ENCODE measurements at regions not wholly inside any gene's neighbourhood (a gene's known extent, or its start where the extent isn't known, plus 50 kb on each side); places are given as distances from the start of the nearest gene placed in this dataset.

DNA sequence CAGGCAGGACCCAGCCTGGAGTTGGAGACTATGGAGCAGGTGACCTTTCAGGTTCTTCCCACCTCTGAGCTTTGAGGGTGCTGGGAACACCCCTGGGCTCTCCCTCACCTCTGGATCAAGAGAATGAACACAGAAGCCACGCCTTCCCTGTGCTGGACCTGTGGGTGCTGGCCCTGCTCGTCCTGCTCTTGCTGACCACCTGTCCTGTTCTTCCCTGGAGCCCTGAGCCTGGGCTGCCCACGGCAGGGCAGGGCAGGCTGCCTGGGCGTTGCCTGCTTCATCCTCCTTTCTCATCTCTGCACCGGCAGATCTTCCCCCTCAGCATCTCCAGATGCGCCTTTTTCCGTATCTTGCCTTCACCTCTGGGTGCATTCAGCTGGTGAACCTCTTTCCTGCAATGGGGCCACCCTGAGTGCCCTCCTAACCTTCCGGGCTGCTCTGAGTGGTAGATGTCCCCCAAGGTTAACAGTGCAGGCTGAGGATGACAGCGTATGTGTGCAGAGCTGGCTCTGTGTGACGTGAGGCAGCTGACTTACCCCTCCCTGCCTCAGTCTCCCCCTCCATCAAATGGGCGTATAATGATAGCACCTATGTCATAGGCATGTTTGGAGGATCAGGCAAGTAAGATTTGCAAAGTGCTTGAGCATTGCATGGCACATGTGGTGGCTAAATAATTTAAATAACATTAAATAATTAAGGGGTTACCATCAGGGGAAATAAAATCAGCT, 225.8 kb upstream of the CIBAR2 start:
- Histone ChIP-seq H3K27me3 (ENCODE audit: control insufficient read depth in 1 of 2, insufficient read depth in 2 of 2, low read length in 2 of 2) (no peaks in the 10 kb centered on the region), H3K9ac (ENCODE audit: low read length) (no peak overlapping the region), H3K9me3 (ENCODE audit: low read length) (no peaks in the 10 kb centered on the region), H3K4me1 (ENCODE audit: insufficient read depth, low read length) (no peaks in the 10 kb centered on the region), H3K36me3 (ENCODE audit: insufficient read depth, low read length) (no peaks in the 10 kb centered on the region), H3K4me3 (ENCODE audit: low read depth in 1 of 2, low read length in 2 of 2) (no peak overlapping the region), H3K27ac (ENCODE audit: low read depth, low read length) (no peak overlapping the region)

DNA sequence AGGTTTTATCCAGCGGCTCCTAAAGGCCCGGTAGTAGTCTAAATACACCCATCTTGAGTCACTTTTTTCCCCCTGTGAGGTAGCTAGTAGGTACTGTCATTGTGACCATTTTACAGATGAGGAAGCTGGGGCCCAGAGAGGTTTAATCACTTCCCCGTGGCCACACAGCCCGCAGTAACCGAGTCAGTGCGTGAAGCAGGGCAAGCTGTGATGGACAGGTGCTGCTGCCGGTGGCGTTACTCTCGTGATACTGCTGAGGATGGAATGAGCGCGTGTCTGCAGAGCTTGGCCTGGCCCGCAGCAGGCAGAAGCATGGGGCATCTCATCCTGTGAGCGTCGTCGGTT, 226.3 kb upstream of the CIBAR2 start:
- Histone ChIP-seq H3K9me3 (ENCODE audit: low read length) (no peaks in the 10 kb centered on the region), H3K9ac (ENCODE audit: low read length) (no peak overlapping the region), H3K4me3 (ENCODE audit: low read depth in 1 of 2, low read length in 2 of 2) (no peak overlapping the region), H3K4me1 (ENCODE audit: insufficient read depth, low read length) (no peaks in the 10 kb centered on the region), H3K27me3 (ENCODE audit: control insufficient read depth in 1 of 2, insufficient read depth in 2 of 2, low read length in 2 of 2) (no peaks in the 10 kb centered on the region), H3K27ac (ENCODE audit: low read depth, low read length) (no peak overlapping the region), H3K36me3 (ENCODE audit: insufficient read depth, low read length) (no peaks in the 10 kb centered on the region)

DNA sequence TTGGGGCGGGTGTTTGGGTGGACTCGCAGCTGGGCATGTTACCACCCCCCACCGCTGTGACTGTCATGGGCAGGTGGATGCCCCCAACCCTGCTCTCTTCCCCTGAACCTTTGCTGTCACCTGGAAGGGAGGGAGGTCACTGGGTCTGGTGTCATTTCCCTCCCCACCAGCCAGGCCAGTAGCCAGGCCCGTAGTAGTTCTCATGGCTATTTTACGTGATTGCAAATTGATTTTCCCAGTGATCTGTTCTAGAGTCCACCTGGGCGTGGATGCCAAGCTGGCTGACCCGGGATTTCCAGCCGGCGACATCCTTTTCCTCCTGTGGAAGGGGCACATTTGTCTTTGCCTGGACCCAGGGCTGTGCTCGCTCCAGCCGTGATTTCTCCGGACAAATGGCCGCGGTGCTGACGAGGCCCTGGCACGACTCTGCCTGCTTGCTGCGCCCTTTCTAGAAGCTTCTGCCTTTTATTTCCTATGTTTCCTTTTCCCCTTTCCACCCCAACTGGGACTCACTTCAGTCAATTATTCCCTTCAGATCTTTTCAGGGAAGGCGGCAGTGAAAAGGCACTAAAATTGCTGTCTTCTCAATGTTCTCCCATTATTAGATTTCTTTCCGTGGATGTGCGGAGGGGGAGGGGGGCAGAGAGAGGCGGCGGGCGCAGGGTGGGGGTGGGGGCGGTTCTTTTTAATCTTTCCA, 226.9 kb upstream of the CIBAR2 start:
- H3K36me3 ChIP-seq (ENCODE audit: insufficient read depth, low read length): no peaks in the 10 kb centered on the region

DNA sequence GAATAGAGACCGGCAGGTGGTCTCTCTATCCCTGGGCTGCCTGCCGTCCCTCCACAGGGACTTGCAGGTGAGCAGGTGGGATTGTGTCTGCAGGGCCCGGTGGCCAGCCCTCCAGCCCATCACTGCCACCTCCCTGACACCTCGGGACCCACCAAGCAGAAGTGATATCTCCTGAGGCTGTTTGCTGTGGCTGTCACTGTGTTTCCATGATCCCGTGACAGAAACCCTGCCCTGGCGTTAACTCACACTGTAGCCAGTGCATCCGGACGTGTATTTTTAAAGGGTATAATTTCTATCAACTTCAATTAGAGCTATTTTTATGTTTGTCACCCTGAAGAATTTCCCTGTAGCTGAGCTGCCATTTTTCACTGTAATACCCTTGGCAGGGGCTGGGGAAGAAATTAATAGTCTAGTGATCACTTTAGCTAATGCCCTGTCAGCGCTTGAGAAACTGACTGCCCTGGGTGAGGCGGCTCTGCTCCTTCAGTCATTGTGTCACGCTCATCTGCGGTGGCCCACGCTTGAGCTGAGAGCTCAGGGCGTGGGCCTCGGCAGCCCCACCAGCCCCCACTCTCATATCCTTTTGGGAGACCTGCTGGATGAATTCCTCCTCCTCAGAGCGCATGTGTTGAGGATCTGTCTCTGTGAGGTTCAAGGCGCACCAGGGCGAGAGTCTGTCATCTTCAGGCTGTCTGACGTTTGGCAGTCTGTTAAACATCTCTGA, 229.9 kb upstream of the CIBAR2 start:
- no peaks in the 10 kb centered on the region for H3K9me3 ChIP-seq (ENCODE audit: low read length)
- H3K27ac ChIP-seq (ENCODE audit: low read depth, low read length): no peak overlapping the region
- no peaks in the 10 kb centered on the region for H3K36me3 ChIP-seq (ENCODE audit: insufficient read depth, low read length)
- H3K9ac ChIP-seq (ENCODE audit: low read length): no peak overlapping the region
- H3K4me3 ChIP-seq (ENCODE audit: low read depth in 1 of 2, low read length in 2 of 2): no peak overlapping the region
- H3K27me3 ChIP-seq (ENCODE audit: control insufficient read depth in 1 of 2, insufficient read depth in 2 of 2, low read length in 2 of 2): no peaks in the 10 kb centered on the region
- no peaks in the 10 kb centered on the region for H3K4me1 ChIP-seq (ENCODE audit: insufficient read depth, low read length)

More for the DNA sequence above, 226.9 kb upstream of the CIBAR2 start:
- Histone ChIP-seq H3K4me3 (ENCODE audit: low read depth in 1 of 2, low read length in 2 of 2) (no peak overlapping the region), H3K9me3 (ENCODE audit: low read length) (no peaks in the 10 kb centered on the region), H3K4me1 (ENCODE audit: insufficient read depth, low read length) (no peaks in the 10 kb centered on the region), H3K27ac (ENCODE audit: low read depth, low read length) (no peak overlapping the region), H3K9ac (ENCODE audit: low read length) (no peak overlapping the region), H3K27me3 (ENCODE audit: control insufficient read depth in 1 of 2, insufficient read depth in 2 of 2, low read length in 2 of 2) (no peaks in the 10 kb centered on the region)

DNA sequence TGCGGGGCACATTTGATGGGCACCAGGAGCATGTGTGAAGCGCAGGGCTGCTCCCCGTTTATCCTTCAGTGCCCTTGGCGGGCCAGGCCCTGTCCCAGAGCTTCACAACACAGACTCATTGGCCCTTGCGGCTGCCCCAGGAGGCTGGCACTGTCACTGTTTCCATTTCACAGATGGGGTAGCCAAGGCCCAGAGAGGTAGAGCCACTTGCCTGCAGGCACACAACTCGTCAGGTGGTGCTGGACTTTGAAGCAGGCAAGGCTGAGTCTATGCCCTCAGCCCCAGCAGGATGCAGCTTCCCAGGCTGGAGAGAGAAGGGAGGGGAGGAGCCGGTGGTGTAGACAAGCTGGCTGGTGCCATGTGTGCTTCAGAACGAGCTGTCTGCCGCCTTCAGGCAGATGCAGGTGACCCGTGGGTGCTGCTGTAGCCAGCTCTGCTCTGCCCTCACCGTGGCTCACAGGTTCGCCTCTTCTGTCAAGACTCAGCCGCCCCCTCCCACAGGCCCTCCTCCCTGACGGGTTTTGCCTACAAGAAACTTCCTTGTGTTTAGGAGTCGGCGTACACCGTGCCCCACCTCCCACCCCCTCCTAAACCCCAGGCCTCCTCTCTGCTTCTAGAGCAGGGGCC, 232.3 kb upstream of the CIBAR2 start:
- no peaks in the 10 kb centered on the region for H3K27me3 ChIP-seq (ENCODE audit: control insufficient read depth in 1 of 2, insufficient read depth in 2 of 2, low read length in 2 of 2)
- no peaks in the 10 kb centered on the region for H3K36me3 ChIP-seq (ENCODE audit: insufficient read depth, low read length)
- no peak overlapping the region for H3K4me3 ChIP-seq (ENCODE audit: low read depth in 1 of 2, low read length in 2 of 2)
- no peak overlapping the region for H3K27ac ChIP-seq (ENCODE audit: low read depth, low read length)
- H3K4me1 ChIP-seq (ENCODE audit: insufficient read depth, low read length): no peaks in the 10 kb centered on the region
- no peaks in the 10 kb centered on the region for H3K9me3 ChIP-seq (ENCODE audit: low read length)
- no peak overlapping the region for H3K9ac ChIP-seq (ENCODE audit: low read length)

DNA sequence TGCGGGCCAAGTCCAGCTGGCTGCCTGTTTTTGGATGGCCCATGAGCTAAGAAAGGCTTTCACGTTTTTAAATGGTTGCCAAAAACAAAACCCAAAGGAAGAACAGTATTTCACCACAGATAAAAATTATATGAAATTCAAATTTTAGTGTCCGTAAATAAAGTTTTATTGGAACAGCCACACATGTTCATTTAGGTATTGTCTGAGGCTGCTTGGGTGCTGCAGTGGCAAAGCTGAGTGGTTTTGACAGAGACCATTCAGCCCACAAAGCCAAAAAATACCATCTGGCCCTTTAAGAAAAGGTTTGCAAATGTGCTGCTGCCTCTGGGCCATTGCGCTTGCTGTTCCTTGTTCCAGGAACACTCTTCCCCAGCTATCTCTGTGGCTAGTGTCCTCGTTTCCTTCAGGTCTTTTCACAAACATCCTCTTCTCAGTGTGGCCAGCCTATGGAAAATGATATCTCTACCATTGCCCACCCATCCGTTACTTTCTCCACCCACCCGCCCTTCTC, 232.9 kb upstream of the CIBAR2 start:
- no peaks in the 10 kb centered on the region for H3K36me3 ChIP-seq (ENCODE audit: insufficient read depth, low read length)
- no peaks in the 10 kb centered on the region for H3K27me3 ChIP-seq (ENCODE audit: control insufficient read depth in 1 of 2, insufficient read depth in 2 of 2, low read length in 2 of 2)
- H3K4me3 ChIP-seq (ENCODE audit: low read depth in 1 of 2, low read length in 2 of 2): no peak overlapping the region
- H3K27ac ChIP-seq (ENCODE audit: low read depth, low read length): no peak overlapping the region
- no peaks in the 10 kb centered on the region for H3K9me3 ChIP-seq (ENCODE audit: low read length)
- no peak overlapping the region for H3K9ac ChIP-seq (ENCODE audit: low read length)
- H3K4me1 ChIP-seq (ENCODE audit: insufficient read depth, low read length): peaks cover under 1% of the 10 kb centered on the region

DNA sequence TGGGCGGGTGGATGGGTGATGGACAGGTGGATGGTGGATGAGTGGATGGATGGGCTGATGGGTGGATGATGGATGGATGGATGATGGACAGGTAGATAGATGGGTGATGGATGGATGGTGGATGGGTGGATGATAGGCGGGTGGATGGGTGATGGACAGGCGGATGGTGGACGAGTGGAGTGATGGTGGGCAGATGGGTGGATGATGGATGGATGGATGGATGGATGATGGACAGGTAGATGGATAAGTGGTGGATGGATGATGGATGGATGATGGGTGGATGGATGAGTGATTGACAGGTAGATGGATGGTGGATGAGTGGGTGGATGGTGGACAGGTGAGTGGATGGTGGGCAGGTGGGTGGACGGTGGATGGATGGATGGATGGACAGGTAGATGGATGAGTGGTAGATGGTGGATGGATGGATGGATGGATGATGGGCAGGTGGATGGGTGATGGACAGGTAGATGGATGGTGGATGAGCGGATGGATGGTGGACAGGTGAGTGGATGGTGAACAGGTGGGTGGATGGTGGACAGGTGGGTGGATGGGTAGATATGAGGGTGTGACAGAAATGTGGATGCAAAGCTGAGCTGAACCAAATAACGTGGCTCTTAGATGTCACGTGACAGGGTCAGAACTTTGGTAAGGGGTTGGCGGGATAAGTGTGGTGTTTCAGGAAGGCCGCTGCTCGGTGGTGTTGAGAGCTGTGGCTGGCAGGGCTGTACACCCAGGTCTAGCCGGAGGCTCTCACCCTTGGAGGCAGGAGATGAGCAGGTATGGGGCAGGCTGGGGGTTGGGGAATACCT, 234.3 kb upstream of the CIBAR2 start:
- Histone ChIP-seq H3K36me3 (ENCODE audit: insufficient read depth, low read length) (no peaks in the 10 kb centered on the region), H3K4me1 (ENCODE audit: insufficient read depth, low read length) (peaks cover 15% of the 10 kb centered on the region), H3K9me3 (ENCODE audit: low read length) (no peaks in the 10 kb centered on the region), H3K27ac (ENCODE audit: low read depth, low read length) (no peak overlapping the region), H3K27me3 (ENCODE audit: control insufficient read depth in 1 of 2, insufficient read depth in 2 of 2, low read length in 2 of 2) (no peaks in the 10 kb centered on the region), H3K9ac (ENCODE audit: low read length) (no peak overlapping the region), H3K4me3 (ENCODE audit: low read depth in 1 of 2, low read length in 2 of 2) (no peak overlapping the region)

DNA sequence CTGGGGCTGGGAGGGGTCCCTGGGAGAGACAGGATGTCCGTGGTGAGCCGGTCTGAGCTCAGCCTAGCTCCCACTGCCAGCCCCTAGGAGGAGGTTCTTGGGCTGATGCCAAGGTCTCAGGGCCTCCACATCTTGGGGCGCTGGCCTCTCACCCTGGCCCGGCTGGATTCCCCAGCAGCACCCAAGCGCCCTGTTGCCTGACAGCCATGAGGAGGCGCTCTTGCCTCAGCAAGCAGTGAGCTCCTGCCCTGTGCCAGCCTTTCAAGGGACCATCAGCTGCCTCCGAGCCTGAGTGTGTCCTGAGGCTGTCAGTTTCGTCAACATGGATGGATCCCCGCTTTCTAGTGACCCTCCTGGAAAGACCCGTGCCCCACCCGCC, 234.9 kb upstream of the CIBAR2 start:
- Histone ChIP-seq H3K4me3 (ENCODE audit: low read depth in 1 of 2, low read length in 2 of 2) (no peak overlapping the region), H3K9me3 (ENCODE audit: low read length) (no peaks in the 10 kb centered on the region), H3K9ac (ENCODE audit: low read length) (no peak overlapping the region), H3K27me3 (ENCODE audit: control insufficient read depth in 1 of 2, insufficient read depth in 2 of 2, low read length in 2 of 2) (no peaks in the 10 kb centered on the region), H3K27ac (ENCODE audit: low read depth, low read length) (no peak overlapping the region), H3K4me1 (ENCODE audit: insufficient read depth, low read length) (peaks cover 20% of the 10 kb centered on the region), H3K36me3 (ENCODE audit: insufficient read depth, low read length) (no peaks in the 10 kb centered on the region)

DNA sequence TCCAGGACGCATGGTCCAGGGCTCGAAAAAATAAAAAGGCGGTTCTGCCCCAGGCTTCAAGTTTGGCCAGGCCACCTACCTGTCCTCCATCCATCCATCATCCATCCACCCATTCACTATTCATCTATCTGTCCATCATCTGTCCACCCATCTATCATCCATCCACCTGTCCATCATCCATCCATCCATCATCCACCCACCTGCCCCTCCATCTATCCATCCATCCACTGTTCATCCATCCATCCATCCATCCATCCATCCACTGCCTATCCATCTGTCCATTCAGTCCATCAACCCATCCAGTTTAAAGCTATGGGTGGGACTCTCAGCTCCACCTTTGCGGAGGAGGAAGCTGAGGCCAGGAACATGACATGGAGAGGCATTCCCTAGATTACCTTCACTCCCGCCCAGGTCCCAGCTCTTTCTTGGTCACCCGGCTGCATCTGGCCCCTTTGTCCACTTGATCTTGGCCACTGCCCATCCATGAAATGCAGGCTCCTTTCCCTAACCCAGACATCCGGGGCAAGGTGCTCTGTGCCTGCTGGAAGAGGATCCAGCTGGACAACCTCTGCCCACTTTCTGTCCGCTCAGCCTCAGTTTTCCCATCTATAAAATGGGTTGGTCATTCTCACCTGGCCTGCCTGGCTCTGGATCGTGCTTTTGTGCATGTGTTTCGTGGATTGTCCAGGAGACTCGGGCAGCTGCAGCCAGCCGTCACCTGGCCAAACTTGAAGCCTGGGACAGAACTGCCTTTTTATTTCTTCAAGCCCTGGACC, 236.0 kb upstream of the CIBAR2 start:
- Histone ChIP-seq H3K9ac (ENCODE audit: low read length) (no peak overlapping the region), H3K4me1 (ENCODE audit: insufficient read depth, low read length) (peaks cover 27% of the 10 kb centered on the region), H3K27ac (ENCODE audit: low read depth, low read length) (no peak overlapping the region), H3K36me3 (ENCODE audit: insufficient read depth, low read length) (no peaks in the 10 kb centered on the region), H3K9me3 (ENCODE audit: low read length) (no peaks in the 10 kb centered on the region), H3K4me3 (ENCODE audit: low read depth in 1 of 2, low read length in 2 of 2) (no peak overlapping the region), H3K27me3 (ENCODE audit: control insufficient read depth in 1 of 2, insufficient read depth in 2 of 2, low read length in 2 of 2) (no peaks in the 10 kb centered on the region)

DNA sequence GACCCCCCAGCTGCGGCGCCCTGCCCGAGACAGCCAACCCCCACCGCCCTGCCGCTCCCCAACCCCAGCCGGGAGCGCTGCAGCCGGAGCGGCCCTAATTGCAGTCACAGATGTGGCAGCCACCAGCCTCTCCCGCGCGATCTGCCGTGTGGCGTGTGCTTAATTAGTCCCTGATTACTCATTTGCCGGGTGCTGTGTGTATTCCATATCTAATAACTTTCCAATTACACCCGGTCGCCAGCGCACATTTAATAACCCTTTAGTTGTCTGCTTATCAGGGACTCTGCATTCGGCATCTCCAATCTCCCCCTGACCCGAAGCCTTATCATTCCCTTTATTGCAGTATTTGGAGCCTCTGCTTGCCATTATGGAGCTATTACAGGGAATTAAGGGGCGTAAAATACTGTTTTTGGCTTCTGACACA, 236.7 kb upstream of the CIBAR2 start:
- no peaks in the 10 kb centered on the region for H3K9me3 ChIP-seq (ENCODE audit: low read length)
- no peaks in the 10 kb centered on the region for H3K36me3 ChIP-seq (ENCODE audit: insufficient read depth, low read length)
- H3K27me3 ChIP-seq (ENCODE audit: control insufficient read depth in 1 of 2, insufficient read depth in 2 of 2, low read length in 2 of 2): no peaks in the 10 kb centered on the region
- H3K4me1 ChIP-seq (ENCODE audit: insufficient read depth, low read length): peaks cover 30% of the 10 kb centered on the region
- H3K9ac ChIP-seq (ENCODE audit: low read length): no peak overlapping the region
- no peak overlapping the region for H3K4me3 ChIP-seq (ENCODE audit: low read depth in 1 of 2, low read length in 2 of 2)
- no peak overlapping the region for H3K27ac ChIP-seq (ENCODE audit: low read depth, low read length)
